ENCODE measurements at regions not wholly inside any gene's neighbourhood (a gene's known extent, or its start where the extent isn't known, plus 50 kb on each side); places are given as distances from the start of the nearest gene placed in this dataset.

- DNase-seq (ENCODE audit: low read depth), result no peak
- H3K4me3 ChIP-seq (ENCODE audit: control insufficient read depth, low read depth, low read length), result no peak overlapping the region
- TF ChIP-seq, protein P1, sequence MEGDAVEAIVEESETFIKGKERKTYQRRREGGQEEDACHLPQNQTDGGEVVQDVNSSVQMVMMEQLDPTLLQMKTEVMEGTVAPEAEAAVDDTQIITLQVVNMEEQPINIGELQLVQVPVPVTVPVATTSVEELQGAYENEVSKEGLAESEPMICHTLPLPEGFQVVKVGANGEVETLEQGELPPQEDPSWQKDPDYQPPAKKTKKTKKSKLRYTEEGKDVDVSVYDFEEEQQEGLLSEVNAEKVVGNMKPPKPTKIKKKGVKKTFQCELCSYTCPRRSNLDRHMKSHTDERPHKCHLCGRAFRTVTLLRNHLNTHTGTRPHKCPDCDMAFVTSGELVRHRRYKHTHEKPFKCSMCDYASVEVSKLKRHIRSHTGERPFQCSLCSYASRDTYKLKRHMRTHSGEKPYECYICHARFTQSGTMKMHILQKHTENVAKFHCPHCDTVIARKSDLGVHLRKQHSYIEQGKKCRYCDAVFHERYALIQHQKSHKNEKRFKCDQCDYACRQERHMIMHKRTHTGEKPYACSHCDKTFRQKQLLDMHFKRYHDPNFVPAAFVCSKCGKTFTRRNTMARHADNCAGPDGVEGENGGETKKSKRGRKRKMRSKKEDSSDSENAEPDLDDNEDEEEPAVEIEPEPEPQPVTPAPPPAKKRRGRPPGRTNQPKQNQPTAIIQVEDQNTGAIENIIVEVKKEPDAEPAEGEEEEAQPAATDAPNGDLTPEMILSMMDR (IDR thresholded peaks at IDR 0.05; ENCODE audit: control insufficient read depth, insufficient read depth, low read depth, low read length, missing control alignments), result no peak
These were observed 131.6 kb downstream of the DISP1 start for GRCh38 chr1:222946436-222946835.

DNA sequence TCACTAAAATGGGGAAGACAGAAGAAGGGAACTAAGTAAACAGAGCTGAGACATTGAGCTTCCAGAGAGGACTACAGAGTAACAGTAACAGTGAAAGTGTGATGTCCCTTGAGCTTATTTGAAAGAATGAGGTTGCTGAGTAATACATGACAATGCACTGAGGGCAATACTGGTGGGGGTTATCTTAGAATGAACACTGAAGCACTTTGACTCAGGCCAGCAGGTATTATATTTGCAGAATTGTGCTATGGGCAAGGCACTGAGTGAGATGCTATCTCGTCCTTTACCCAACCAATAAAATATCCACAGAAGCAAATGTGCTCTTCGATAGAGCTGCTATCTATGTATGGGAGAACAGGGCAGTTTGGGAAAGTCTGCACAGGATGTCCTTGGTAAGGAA is 133.2 kb downstream of the DISP1 start:
- H3K4me3 ChIP-seq (ENCODE audit: control insufficient read depth, low read depth, low read length), result no peak overlapping the region
- DNase-seq (ENCODE audit: low read depth), result no peak
- TF ChIP-seq, protein P1 (IDR thresholded peaks at IDR 0.05; ENCODE audit: control insufficient read depth, insufficient read depth, low read depth, low read length, missing control alignments), result no peak

DNA sequence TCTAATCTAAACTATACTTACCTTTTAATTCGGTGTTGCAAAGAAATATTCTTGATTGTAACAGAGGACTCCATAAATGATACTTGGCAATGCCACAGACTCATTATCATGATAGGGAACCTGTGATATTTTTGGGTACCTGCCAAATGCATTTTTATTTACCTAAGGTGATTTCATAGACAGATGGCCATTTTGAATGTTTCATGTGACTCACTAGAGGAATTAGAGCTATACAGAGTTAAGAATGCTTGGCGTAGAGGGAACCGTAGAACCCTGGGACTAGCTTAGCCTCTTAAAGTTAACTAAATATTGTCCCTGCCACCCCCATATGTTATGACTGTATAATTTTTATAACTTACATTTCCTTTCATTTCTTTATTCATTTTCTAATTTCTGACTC is 136.1 kb downstream of the DISP1 start:
- TF ChIP-seq, protein P1 (IDR thresholded peaks at IDR 0.05; ENCODE audit: control insufficient read depth, insufficient read depth, low read depth, low read length, missing control alignments), result no peak
- H3K4me3 ChIP-seq (ENCODE audit: control insufficient read depth, low read depth, low read length), result no peak overlapping the region
- no peak for DNase-seq (ENCODE audit: low read depth)

GRCh38 chr1:222953585-222953984 is 138.7 kb downstream of the DISP1 start:
- TF ChIP-seq, protein P1 (IDR thresholded peaks at IDR 0.05; ENCODE audit: control insufficient read depth, insufficient read depth, low read depth, low read length, missing control alignments), result no peak
- DNase-seq (ENCODE audit: low read depth), result no peak
- no peak overlapping the region for H3K4me3 ChIP-seq (ENCODE audit: control insufficient read depth, low read depth, low read length)

DNA sequence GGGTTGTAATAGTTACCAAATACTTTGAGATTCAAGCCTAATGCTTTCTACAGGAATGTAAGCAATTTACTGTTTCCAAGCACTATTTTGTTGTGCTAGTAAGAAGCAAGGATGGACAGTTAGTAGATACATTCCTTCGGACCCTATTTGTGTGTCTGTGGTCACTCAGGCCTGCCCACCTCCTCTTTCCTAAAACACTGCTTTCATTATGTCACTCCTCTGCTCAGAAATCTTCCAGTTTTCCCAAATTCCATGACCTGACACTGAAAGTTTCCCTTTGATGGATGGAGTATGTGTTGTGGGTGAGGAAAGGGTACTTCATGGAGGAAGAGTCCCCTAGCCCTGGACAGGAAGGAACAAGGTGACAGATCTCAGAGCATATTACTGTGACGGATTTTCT is 141.1 kb downstream of the DISP1 start:
- DNase-seq (ENCODE audit: low read depth), result no peak
- TF ChIP-seq, protein P1 (IDR thresholded peaks at IDR 0.05; ENCODE audit: control insufficient read depth, insufficient read depth, low read depth, low read length, missing control alignments), result no peak

GRCh38 chr1:222956601-222957000 is 141.8 kb downstream of the DISP1 start:
- TF ChIP-seq, protein P1 (IDR thresholded peaks at IDR 0.05; ENCODE audit: control insufficient read depth, insufficient read depth, low read depth, low read length, missing control alignments), result no peak
- H3K4me3 ChIP-seq (ENCODE audit: control insufficient read depth, low read depth, low read length), result no peak overlapping the region
- no peak for DNase-seq (ENCODE audit: low read depth)

More for the DNA sequence above, 141.1 kb downstream of the DISP1 start:
- no peak overlapping the region for H3K4me3 ChIP-seq (ENCODE audit: control insufficient read depth, low read depth, low read length)
